ENCODE measurements at regions not wholly inside any gene's neighbourhood (a gene's known extent, or its start where the extent isn't known, plus 50 kb on each side); places are given as distances from the start of the nearest gene placed in this dataset.
A peak's percentile ranks its signal among the peaks of the same experiment; 100 is the strongest.

DNA sequence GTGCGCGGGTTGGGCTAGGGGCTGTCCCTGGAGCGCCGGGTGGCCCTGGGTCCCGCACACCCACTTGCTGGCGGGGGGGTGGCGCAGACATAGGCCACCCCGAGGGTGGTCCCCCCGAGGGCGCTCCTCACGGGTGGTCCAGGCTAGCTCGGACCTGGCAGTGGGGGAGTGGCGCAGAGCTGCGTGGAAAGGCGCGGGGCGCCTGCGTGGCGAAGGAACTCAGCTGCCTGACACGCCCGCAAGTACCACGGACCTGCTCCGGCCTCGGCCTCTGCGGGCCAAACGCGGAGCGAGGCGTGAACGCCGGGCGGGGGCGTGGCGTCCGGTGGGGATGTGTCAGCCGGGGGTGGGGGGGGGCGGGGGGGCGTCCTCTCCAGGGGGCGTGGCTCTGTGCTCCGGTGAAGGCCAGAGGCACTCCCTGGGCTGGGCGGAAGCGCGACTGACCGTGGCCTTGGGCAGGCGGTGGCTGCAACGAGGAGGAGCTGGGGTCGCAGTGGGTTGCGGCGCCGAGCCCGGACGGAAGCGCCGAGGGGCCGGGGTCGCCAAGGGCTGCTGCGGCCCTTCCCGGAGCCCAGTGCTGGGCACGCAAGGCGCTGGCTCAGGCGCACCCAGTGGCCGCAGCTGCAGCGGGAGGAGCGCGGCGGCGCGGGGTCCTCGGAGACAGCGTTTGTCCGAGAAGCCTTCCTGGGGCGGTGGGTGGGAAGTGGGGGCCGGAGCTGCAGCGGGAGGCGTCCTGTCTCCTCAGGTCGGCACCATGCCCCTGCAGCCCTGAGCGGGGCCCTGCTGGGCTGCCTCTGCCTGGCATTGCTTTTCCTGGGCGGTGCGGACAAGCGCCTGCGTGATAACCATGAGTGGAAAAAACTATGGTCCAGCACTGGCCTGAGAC is 58.9 kb upstream of the NUPR2 start:
- H4K5ac ChIP-seq (ENCODE audit: low read depth, low read length), result no peak overlapping the region
- H3K23ac ChIP-seq (ENCODE audit: low read depth, low read length), result no peak overlapping the region
- H2AK9ac ChIP-seq (replicated peaks; ENCODE audit: low read depth, low read length, poor library complexity), result no peak overlapping the region
- H3K9me1 ChIP-seq (ENCODE audit: insufficient read depth, low read length), result no peaks in the 10 kb centered on the region
- H4K8ac ChIP-seq (ENCODE audit: low read depth in 2 of 2, low read length in 2 of 2), result no peak overlapping the region
- WGBS, 2 experiments (ENCODE audit: extremely low coverage in 2 of 2, insufficient read length in 1 of 2), result 11% methylated on average over 28 of the region's 81 CpGs; no CpG with 5 or more reads in 1 of the 2 experiments
- BruUV-seq (replicated peaks), result no TSS peak
- H3K27me3 ChIP-seq (ENCODE audit: control insufficient read depth, insufficient read depth, low read length), result no peaks in the 10 kb centered on the region
- no peaks in the 10 kb centered on the region for H3K4me1 ChIP-seq (ENCODE audit: control insufficient read depth, insufficient read depth, low read length)
- no peak overlapping the region for H2BK15ac ChIP-seq (ENCODE audit: low read depth, low read length)
- peaks cover 10% of the 10 kb centered on the region for H3K9me3 ChIP-seq (ENCODE audit: control insufficient read depth, insufficient read depth, low read length)
- H2BK20ac ChIP-seq (ENCODE audit: low read depth, low read length), result no peak overlapping the region
- H3K36me3 ChIP-seq (ENCODE audit: control insufficient read depth, insufficient read depth, low read length), result no peaks in the 10 kb centered on the region
- H3K18ac ChIP-seq (ENCODE audit: low read depth, low read length), result no peak overlapping the region
- DNase-seq (no peak), ATAC-seq (ENCODE audit: low read depth) (no peak)
- dilution Hi-C loops (cut with HindIII; ENCODE audit: low sequenced_read_pairs, unreplicated experiment) (no loop called here), intact Hi-C loops (cut with micrococcal nuclease) (no loop called here), in situ Hi-C loops (cut with MboI; ENCODE audit: low sequenced_read_pairs) (no loop called here)
- peak overlapping the region; percentile 51 for H2AFZ ChIP-seq (replicated peaks; ENCODE audit: low read length, poor library complexity)
- H3K4ac ChIP-seq (ENCODE audit: low read depth, low read length), result no peak overlapping the region
- H3K27ac ChIP-seq (ENCODE audit: insufficient read depth, low read length), result no peak overlapping the region
- no peak overlapping the region for H2BK120ac ChIP-seq (ENCODE audit: low read depth, low read length)
- H3K14ac ChIP-seq (replicated peaks; ENCODE audit: low read depth, low read length), result no peak overlapping the region
- no peak overlapping the region for H2BK5ac ChIP-seq (ENCODE audit: low read depth, low read length, poor library complexity, severe bottlenecking)
- TF ChIP-seq RCOR1 (IDR thresholded peaks at IDR 0.05; ENCODE audit: insufficient replicate concordance, low read length), result no peak
- TF ChIP-seq NFE2L2 (IDR thresholded peaks at IDR 0.05; ENCODE audit: low read depth, low read length), result no peak
- no peak for TF ChIP-seq RAD21 (IDR thresholded peaks at IDR 0.05; ENCODE audit: low read length)
- no peak for TF ChIP-seq BHLHE40 (IDR thresholded peaks at IDR 0.05; ENCODE audit: low read depth, low read length)
- no peak for TF ChIP-seq SMC3 (IDR thresholded peaks at IDR 0.05; ENCODE audit: low read depth, low read length)
- TF ChIP-seq ELK1 (IDR thresholded peaks at IDR 0.05; ENCODE audit: borderline replicate concordance, low read depth, low read length), result no peak
- no peak for TF ChIP-seq MAZ (IDR thresholded peaks at IDR 0.05; ENCODE audit: borderline replicate concordance, low read depth, low read length)
- TF ChIP-seq MXI1 (IDR thresholded peaks at IDR 0.05; ENCODE audit: borderline replicate concordance, low read depth, low read length), result no peak
- TF ChIP-seq USF2 (IDR thresholded peaks at IDR 0.05; ENCODE audit: low read depth, low read length), result no peak
- TF ChIP-seq MAFK (IDR thresholded peaks at IDR 0.05; ENCODE audit: low read depth, low read length), result no peak
- no peak for TF ChIP-seq CTCF (conservative IDR thresholded peaks at IDR 0.05; ENCODE audit: low read depth, low read length)
- no peak for TF ChIP-seq CEBPB (IDR thresholded peaks at IDR 0.05; ENCODE audit: low read depth, low read length)
- no peak overlapping the region for H3K4me3 ChIP-seq (ENCODE audit: insufficient read depth, low read depth, low read length)
- H3K9ac ChIP-seq (ENCODE audit: low read depth, low read length), result no peak overlapping the region
- H4K91ac ChIP-seq (ENCODE audit: insufficient read depth, low read depth, low read length), result no peak overlapping the region
- ChIA-PET POLR2A (ENCODE audit: unreplicated experiment) (no interaction called here), CTCF (no interaction called here)
- no peak overlapping the region for H2AK5ac ChIP-seq (ENCODE audit: low read depth, low read length)
- H4K20me1 ChIP-seq (ENCODE audit: insufficient read depth, low read length), result no peaks in the 10 kb centered on the region
- no peak overlapping the region for H3K56ac ChIP-seq (ENCODE audit: extremely low read depth, insufficient read depth, low read length)
- H3K4me2 ChIP-seq (ENCODE audit: low read depth, low read length), result no peak overlapping the region
- no peaks in the 10 kb centered on the region for H3K79me1 ChIP-seq (ENCODE audit: low read depth in 1 of 2, low read length in 2 of 2)
